Smooth muscle cell (in vitro differentiated cells): ENCODE measurements at regions not wholly inside any gene's neighbourhood (a gene's known extent, or its start where the extent isn't known, plus 50 kb on each side); places are given as distances from the start of the nearest gene placed in this dataset.

ENCODE experiments used
- DNase-seq: peaks from one replicate; lab custom pipeline; 2025; ENCODE audit not compliant: unreplicated experiment; lab: John Stamatoyannopoulos, UW
- H2AFZ ChIP-seq: fragments of 200-600 bp; sonication (generic); 2 replicates; pipeline ENCODE4 v1.6.0; 2016; ENCODE audit warnings: antibody characterized with exemption, low read depth, mild to moderate bottlenecking
- H3F3A ChIP-seq: fragments of 200-600 bp; sonication (generic); 2 replicates; pipeline ENCODE4 v1.6.0; 2017; ENCODE audit warnings: antibody characterized with exemption, low read depth
- H3K27ac ChIP-seq: fragments of 200-600 bp; sonication (generic); 2 replicates; pipeline ENCODE4 v1.5.1; 2016; ENCODE audit warnings: low read depth, mild to moderate bottlenecking
- H3K27me3 ChIP-seq: fragments of 200-600 bp; sonication (generic); 2 replicates; pipeline ENCODE4 v1.6.1; 2016; ENCODE audit warnings: low read depth, mild to moderate bottlenecking
- H3K36me3 ChIP-seq: fragments of 200-600 bp; sonication (generic); 2 replicates; pipeline ENCODE4 v1.5.1; 2016; ENCODE audit warnings: low read depth
- H3K4me1 ChIP-seq: fragments of 200-600 bp; sonication (generic); 2 replicates; pipeline ENCODE4 v1.5.1; 2016; ENCODE audit warnings: low read depth
- H3K4me2 ChIP-seq: fragments of 200-600 bp; sonication (generic); 2 replicates; pipeline ENCODE4 v1.6.0; 2016; ENCODE audit warnings: mild to moderate bottlenecking
- H3K4me3 ChIP-seq: fragments of 200-600 bp; sonication (generic); 2 replicates; pipeline ENCODE4 v1.5.1; 2016; ENCODE audit warnings: mild to moderate bottlenecking
- H3K79me2 ChIP-seq: fragments of 200-600 bp; sonication (generic); 2 replicates; pipeline ENCODE4 v1.6.0; 2016; ENCODE audit warnings: low read depth, mild to moderate bottlenecking
- H3K9ac ChIP-seq: fragments of 200-600 bp; sonication (generic); 2 replicates; pipeline ENCODE4 v1.6.0; 2016; ENCODE audit warnings: low read depth
- H3K9me3 ChIP-seq: fragments of 200-600 bp; sonication (generic); replicated peaks from 2 replicates; pipeline ENCODE4 v1.5.1; 2016; ENCODE audit warnings: low read depth
- H4K20me1 ChIP-seq: fragments of 200-600 bp; sonication (generic); 2 replicates; pipeline ENCODE4 v1.6.0; 2016; ENCODE audit warnings: low read depth
- WGBS: methylation state at CpG from one replicate; pipeline ENCODE4 v1.1.7; 2016; ENCODE audit warnings: low lambda C conversion rate; 5-methylcytosine and 5-hydroxymethylcytosine counted together
- TF ChIP-seq, protein P1 (sequence below): fragments of 200-600 bp; sonication (generic); IDR thresholded peaks from 2 replicates; pipeline ENCODE4 v1.5.1; 2017; ENCODE audit warnings: borderline replicate concordance, mild to moderate bottlenecking, antibody characterized with exemption; ENCODE audit not compliant: insufficient read depth, poor library complexity, severe bottlenecking

DNA sequence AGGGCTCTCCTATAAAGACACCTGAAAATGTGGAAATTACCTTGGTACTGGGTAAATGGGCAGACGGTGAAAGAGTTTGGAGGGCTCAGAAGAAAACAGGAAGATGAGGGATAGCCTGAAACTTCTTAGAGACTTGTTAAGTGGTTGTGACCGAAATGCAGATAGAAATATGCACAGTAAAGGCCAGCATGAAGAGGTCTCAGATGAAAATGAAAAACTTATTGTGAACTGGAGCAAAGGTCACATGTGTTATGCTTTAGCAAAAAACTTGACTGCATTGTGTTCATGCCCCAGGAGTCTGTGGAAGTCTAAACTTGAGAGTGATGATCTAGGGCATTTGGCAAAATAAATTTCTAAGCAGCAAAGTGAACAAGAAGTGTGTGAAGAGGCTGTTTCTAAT, 137.1 kb downstream of the CBLN2 start:
- no peak overlapping the region for H3K4me3 ChIP-seq
- no peaks in the 10 kb centered on the region for H4K20me1 ChIP-seq
- H3K9me3 ChIP-seq = no peaks in the 10 kb centered on the region
- no peak overlapping the region for H2AFZ ChIP-seq
- H3K4me1 ChIP-seq = no peaks in the 10 kb centered on the region
- TF ChIP-seq, protein P1, sequence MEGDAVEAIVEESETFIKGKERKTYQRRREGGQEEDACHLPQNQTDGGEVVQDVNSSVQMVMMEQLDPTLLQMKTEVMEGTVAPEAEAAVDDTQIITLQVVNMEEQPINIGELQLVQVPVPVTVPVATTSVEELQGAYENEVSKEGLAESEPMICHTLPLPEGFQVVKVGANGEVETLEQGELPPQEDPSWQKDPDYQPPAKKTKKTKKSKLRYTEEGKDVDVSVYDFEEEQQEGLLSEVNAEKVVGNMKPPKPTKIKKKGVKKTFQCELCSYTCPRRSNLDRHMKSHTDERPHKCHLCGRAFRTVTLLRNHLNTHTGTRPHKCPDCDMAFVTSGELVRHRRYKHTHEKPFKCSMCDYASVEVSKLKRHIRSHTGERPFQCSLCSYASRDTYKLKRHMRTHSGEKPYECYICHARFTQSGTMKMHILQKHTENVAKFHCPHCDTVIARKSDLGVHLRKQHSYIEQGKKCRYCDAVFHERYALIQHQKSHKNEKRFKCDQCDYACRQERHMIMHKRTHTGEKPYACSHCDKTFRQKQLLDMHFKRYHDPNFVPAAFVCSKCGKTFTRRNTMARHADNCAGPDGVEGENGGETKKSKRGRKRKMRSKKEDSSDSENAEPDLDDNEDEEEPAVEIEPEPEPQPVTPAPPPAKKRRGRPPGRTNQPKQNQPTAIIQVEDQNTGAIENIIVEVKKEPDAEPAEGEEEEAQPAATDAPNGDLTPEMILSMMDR = no peak
- no peaks in the 10 kb centered on the region for H3K79me2 ChIP-seq
- no peaks in the 10 kb centered on the region for H3K36me3 ChIP-seq
- 86% methylated on average over 2 of the region's 2 CpGs for WGBS
- H3K27me3 ChIP-seq = no peaks in the 10 kb centered on the region
- H3K27ac ChIP-seq = no peak overlapping the region
- no peak overlapping the region for H3K4me2 ChIP-seq
- H3K9ac ChIP-seq = no peak overlapping the region
- no peaks in the 10 kb centered on the region for H3F3A ChIP-seq
- no peak for DNase-seq

DNA sequence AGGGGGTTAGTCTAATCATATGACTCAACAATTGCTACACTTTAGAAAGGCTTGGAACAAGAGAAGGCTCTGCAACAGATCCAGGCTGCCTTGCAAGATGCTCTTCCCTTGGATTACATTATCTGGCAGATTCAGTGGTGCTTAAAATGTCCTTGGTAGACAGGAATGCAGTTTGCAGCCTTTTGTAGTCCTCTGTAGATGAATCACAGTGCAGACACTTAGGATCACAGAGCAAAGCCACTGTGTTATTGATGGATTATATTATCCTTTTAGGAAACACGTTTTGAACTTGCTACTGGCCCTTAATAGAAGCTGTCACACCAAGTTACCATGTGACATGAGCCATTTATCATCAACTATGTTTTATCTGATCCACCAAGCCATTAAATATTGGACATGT, 152.2 kb downstream of the CBLN2 start:
- Histone ChIP-seq H3K4me3 (no peak overlapping the region), H3K79me2 (no peaks in the 10 kb centered on the region), H3K9ac (no peak overlapping the region), H3K9me3 (no peaks in the 10 kb centered on the region), H3K4me2 (no peak overlapping the region), H3K4me1 (no peaks in the 10 kb centered on the region), H3F3A (no peaks in the 10 kb centered on the region), H3K27ac (no peak overlapping the region), H4K20me1 (no peaks in the 10 kb centered on the region), H3K36me3 (no peaks in the 10 kb centered on the region), H3K27me3 (no peaks in the 10 kb centered on the region), H2AFZ (no peak overlapping the region)
- TF ChIP-seq, protein P1 = no peak
- DNase-seq = no peak
- 12% methylated on average over 1 of the region's 1 CpG for WGBS

DNA sequence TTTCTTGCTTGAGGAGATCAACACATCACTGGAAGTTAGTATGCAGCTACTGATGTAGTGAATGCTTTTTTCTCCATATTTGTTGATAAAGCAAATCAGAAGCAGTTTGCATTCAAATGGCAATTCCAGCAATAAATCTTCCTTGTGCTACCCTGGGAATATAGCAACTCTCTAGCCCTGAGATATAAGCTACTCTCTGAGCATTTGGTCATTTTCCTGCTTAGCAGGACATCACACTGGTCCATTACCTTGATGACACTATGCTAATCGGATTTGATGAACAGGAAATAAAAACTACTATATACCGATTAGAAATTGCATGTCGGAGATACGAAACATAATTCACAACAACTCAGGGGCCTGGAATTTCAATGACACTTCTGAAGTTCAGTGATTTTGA, 152.7 kb downstream of the CBLN2 start:
- H3K9me3 ChIP-seq = no peaks in the 10 kb centered on the region
- no peak overlapping the region for H3K9ac ChIP-seq
- H3K36me3 ChIP-seq = no peaks in the 10 kb centered on the region
- H3K4me2 ChIP-seq = no peak overlapping the region
- no peak overlapping the region for H3K27ac ChIP-seq
- WGBS = 86% methylated on average over 4 of the region's 4 CpGs
- TF ChIP-seq, protein P1 = no peak
- H4K20me1 ChIP-seq = no peaks in the 10 kb centered on the region
- no peak overlapping the region for H3K4me3 ChIP-seq
- H3F3A ChIP-seq = no peaks in the 10 kb centered on the region
- no peaks in the 10 kb centered on the region for H3K4me1 ChIP-seq
- no peak overlapping the region for H2AFZ ChIP-seq
- H3K79me2 ChIP-seq = no peaks in the 10 kb centered on the region
- DNase-seq = no peak
- H3K27me3 ChIP-seq = no peaks in the 10 kb centered on the region

DNA sequence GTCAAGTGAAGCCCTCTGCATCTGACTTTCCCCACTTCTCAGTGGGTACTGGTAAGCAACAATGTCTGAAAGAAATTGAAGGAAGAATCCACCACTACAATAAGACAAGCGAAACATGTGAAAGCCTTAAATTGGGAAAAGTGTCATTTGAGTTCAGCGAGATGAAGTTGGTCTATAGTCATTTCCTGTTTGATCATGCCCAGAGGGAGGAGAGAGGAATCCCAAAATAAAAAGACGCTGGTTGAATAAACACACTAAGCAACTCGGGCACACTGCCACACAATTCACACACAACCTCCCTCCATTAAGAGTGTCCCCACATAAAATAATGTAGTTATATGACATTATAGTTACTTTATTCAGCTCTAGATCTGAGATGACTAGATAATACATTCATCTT, 166.1 kb downstream of the CBLN2 start:
- Histone ChIP-seq H4K20me1 (no peaks in the 10 kb centered on the region), H3K27me3 (no peaks in the 10 kb centered on the region), H3K4me3 (no peak overlapping the region), H3K9ac (no peak overlapping the region), H3K9me3 (no peaks in the 10 kb centered on the region), H3K27ac (no peak overlapping the region), H3F3A (no peaks in the 10 kb centered on the region), H3K4me2 (no peak overlapping the region), H3K79me2 (no peaks in the 10 kb centered on the region), H3K4me1 (no peaks in the 10 kb centered on the region), H3K36me3 (no peaks in the 10 kb centered on the region), H2AFZ (no peak overlapping the region)
- no peak for DNase-seq
- TF ChIP-seq, protein P1 = no peak
- 80% methylated on average over 4 of the region's 4 CpGs for WGBS
